Posterior cingulate gyrus (tissue), 11 donors: ENCODE measurements at regions not wholly inside any gene's neighbourhood (a gene's known extent, or its start where the extent isn't known, plus 50 kb on each side); places are given as distances from the start of the nearest gene placed in this dataset.
"Not testable (repeated sequence)": the region's sequence is repeated elsewhere in the genome, so short reads cannot be mapped to it uniquely, and the experiment has no call there.

Experiments used
- DNase-seq, 10 donors: peaks; one replicate each; pipeline versions ENCODE4 v3.0.0 to v3.0.0-alpha.2; 2020 to 2021; ENCODE audit warnings: mixed read lengths in 3 of 10
- intact Hi-C: fragments of 100-400 bp; cut with DNase I; formaldehyde crosslinking; loops from one replicate; pipeline ENCODE4 v1.15.1; 2023

DNA sequence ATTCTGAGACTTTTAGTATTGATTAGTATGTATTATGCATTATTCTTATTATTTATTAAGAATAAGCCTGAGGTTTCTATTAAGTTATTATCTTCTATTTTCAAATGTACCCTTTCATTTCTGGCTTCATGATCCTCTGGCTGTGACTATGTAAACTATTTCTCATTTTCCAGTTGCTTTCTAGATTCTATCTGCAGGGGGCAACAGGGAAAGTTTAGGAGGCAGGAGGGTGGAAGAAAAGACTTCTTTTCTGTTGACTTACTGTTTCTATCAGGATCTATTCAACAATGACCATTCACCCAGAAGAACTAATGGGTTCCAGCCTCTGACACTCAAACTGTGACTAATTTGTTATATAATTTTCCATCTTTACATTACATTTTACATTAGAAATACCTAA, 653.4 kb upstream of the FSHR start:
- no peak for DNase-seq
- intact Hi-C loops, result no loop called here

DNA sequence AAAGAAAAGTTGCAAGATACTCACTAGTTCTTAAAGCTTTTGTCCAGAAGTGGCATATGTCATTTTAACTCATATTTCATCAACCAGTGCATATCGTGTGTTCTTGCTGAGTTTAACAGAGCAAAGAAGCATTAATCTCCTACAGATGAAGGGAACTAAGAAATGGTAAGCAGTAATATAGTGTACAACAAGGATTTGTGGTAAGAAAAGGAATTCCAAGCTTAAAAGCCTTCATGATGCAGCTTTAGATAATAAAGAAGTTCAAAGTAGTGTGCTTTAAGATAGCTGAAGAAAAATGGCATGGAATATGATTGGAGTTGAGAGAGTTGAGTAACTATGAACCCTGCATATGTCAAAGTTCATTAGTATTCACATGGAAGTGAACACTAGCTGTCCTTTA, 649.8 kb upstream of the FSHR start:
- no peak for DNase-seq
- intact Hi-C loops, result no loop called here

DNA sequence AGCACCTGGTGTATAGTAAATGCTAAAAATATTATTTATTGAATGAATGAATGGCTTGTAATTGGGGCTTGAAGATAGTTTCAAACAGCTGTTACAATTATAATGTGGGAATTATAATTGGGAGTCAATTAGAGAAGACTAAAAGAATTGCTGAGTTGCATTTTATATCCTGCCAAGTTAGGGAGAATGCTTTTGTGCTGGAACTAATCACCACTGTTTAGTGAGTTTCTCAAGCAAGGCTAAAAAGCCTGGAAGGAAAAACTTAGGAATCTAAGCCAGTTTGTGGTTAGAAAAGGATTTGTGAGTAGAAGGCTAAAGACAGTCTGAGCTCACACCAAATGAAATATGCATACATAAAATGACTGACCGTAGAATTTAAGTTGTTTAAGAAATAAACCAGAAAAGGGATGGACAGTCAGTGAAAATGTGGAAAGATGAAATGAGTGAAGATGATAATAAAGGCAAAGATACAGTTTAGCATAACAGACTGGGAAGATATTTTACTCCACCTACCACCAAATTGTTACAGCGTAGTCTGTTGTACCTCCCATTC, 647.7 kb upstream of the FSHR start:
- no peak for DNase-seq
- intact Hi-C loops, result no loop called here

DNA sequence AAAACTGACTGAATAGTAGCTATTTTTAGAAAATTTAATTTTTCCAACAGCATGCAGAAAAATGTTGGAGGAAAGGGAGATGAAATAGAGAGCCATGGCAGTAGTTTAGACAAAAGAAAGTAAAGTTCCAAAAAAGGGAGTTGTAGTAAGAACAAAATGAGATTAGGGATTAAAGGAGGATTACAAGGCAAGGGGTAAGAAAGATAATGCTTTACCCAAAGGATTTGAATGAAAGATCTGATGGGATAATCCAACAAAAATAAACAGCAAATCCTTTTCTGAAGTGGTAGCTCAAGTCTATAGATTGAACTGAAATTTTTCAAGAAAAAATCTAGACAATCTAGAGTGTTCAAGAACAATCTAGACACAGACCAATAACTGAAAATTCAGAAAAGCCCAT, 644.3 kb upstream of the FSHR start:
- intact Hi-C loops, result no loop called here
- no peak for DNase-seq

DNA sequence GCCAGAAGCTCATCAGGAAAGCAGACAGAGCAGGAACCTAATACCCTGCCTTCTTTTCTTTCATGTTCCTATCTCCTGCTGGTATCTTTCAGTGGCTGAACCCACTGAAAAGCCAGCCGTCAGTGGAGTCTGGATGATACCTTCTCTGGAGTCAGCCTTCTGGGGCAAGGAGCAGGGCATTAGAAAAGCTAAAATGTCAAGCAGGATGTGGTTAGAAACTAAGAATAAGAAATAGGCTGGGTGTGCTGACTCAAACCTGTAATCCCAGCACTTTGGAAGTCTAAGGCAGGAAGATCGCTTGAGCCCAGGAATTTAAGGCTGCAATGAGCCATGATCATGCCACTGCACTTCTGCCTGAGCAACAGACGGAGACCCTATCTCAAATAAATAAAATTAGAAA, 642.0 kb upstream of the FSHR start:
- DNase-seq, result no peak
- intact Hi-C loops, result no loop called here

DNA sequence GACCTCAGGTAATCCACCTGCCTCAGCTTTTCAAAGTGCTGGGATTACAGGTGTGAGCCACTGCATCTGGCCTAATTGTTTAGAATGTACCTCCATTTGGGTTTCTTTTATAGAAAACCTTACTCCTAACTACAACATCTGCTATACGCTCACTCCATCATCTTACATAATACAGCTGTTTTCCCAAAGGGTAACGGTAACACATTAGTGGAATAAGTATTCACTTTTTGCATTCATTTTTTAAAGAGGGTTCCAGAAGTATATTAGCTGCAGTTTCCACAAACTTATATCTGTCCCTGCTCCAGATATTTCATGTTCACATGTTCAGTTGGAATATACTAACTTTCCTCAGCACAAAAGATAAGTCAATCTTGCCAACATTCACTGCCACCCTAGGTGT, 640.1 kb upstream of the FSHR start:
- intact Hi-C loops, result no loop called here
- no peak for DNase-seq

DNA sequence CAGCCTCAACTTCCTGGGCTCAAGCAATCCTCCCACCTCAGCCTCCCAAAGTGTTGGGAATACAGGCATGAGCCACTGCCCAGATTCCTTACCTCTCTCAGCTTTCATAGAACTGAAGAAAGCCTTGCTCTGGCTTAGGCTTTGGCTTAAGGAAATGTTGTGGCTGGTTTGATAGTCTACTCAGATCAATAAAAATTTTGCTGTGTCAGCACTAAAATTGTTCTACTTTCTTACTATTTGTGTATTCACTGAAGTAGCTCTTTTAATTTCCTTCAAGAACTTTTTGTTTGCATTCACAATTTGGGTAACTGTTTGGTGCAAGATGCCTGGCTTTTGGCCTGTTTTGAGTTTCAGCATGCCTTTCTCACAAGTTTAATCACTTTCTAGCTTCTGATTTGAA, 634.0 kb upstream of the FSHR start:
- DNase-seq, result no peak
- intact Hi-C loops, result no loop called here

DNA sequence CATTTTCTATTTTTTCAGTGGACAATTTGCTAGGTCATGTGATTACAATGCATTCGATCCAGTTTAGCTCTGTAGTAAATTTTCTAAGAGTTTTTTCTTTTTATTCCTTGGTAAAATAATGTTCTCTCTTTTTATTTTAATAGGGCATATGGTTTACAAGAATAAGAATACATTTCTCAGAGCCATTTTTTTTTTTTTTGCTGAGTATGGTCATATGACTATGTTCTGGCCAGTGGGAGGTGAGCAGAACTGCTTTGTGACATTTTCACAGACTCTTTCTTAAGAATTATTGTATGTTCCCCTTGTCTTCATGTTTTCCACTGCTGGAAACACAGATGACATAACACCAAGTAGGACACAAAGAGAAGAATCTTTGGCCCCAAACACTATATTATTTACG, 626.6 kb upstream of the FSHR start:
- DNase-seq, result no peak
- intact Hi-C loops, result no loop called here

DNA sequence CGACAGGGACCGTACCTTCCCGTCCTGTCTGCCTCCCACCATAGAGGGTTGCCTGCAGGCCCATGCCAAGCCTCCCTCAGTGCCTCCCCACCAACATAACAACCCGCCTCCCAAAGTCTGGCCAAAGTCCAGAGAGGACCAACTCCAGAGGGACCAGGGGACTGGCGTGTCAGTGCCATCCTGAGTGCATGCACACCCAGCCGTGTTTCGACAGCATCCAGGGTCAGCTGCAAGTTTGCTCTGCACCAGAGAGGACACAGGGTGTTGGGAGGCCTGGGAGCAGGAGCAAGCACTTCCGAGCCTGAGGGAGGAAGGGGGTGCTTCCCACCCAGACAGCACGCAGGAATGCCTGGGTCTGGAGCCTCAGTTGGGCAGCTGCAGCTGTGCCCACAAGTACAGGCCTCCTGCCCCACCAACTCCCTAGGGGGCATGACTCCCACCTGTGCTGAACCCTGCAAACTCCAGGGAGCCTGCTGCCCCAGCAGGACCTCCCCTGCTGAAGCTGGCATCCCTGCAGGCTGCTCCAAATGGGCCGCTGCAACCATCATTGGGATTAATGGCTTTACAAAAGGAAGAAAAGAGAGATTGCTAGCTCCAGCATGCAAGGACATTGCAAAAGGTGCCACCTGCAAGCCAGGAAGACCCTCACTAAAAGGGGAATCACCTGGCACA, 618.1 kb upstream of the FSHR start:
- peak in 1 of 10 donors; percentile 59 for DNase-seq
- intact Hi-C loops, result loop anchor here (5.0 kb wide), 1 partner anchor 630 kb away; no protein-coding TSS in a partner anchor

DNA sequence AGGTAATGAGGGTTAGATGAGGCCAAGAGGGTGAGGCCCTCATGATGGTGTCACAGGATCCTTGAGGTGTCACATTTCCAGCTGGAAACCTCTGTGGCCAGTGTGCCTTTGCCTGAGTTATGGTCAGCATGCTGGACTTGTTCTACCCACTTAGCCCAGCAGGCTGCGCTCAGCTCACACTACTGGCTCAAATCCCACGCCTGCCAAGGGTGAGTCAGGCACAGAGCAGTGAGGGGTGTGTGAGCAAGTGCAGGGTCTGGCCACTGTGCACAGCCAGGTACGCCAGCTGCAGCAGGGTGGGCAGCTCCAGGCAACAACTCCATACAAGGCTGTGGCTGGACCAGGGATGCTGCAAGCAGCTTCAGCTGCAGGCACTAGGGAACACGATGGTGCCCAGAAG, 616.6 kb upstream of the FSHR start:
- peak in 9 of 10 donors; percentile 18 to 90 (median 68) for DNase-seq
- intact Hi-C loops, result loop anchor here (1.0 to 5.0 kb wide), 2 partner anchors 374 to 631 kb away; no protein-coding TSS in a partner anchor

DNA sequence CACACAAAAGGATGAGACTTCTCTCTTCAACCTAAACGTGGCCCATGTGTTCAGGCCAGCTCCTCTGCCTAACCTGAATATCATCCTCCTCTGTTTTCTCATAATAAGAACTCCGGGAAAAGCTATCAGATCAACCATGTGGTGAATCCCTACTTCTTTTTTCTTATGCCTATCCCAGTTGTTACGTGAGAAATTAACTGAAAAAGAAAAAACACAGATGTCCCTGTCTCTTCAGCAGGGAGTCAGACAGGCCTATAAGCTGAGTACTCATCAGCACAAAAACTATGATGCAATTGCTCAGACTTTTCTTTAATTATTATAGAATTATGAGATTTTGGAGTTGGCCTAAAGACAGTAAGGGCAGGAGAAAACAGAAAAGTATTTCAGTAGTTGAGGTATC, 613.0 kb upstream of the FSHR start:
- DNase-seq, result no peak
- intact Hi-C loops, result no loop called here

DNA sequence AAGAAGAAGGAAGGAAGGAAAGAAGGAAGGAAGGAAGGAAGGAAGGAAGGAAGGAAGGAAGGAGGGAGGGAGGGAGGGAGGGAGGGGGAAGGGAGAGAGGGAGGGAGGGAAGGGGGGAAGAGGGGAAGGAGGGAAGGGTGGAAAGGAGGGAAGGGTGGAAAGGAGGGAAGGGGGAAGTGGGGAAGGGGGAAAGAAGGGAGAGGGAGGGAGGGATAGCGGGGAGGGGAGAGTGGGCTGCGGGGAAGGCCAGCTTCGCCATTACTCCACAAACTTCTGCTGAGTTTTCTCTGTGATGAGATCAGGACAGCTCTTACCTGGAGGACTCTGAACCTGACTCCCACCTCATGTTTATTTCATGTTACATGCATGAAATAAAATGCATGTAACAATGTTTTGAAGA, 601.5 kb upstream of the FSHR start:
- intact Hi-C loops, result no loop called here
- no peak for DNase-seq

DNA sequence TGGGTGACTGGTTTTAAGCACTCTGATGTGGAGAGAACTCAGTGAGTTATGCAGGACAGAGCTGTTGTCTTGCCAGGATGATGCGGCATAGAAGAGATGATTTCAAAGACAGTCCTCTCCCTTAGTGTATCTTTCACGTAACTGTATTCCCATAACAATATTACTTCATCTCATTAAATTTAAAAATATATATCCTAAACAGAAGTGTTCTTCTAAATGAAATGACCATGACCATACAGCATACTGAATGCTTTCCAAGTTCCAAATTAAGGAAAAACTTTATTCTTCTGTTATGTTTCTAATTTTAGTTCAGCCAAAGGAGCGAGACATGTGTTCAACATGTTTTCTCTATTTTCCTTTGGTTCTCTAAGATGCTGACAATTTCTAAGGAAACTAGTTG, 600.1 kb upstream of the FSHR start:
- intact Hi-C loops, result no loop called here
- DNase-seq, result no peak

DNA sequence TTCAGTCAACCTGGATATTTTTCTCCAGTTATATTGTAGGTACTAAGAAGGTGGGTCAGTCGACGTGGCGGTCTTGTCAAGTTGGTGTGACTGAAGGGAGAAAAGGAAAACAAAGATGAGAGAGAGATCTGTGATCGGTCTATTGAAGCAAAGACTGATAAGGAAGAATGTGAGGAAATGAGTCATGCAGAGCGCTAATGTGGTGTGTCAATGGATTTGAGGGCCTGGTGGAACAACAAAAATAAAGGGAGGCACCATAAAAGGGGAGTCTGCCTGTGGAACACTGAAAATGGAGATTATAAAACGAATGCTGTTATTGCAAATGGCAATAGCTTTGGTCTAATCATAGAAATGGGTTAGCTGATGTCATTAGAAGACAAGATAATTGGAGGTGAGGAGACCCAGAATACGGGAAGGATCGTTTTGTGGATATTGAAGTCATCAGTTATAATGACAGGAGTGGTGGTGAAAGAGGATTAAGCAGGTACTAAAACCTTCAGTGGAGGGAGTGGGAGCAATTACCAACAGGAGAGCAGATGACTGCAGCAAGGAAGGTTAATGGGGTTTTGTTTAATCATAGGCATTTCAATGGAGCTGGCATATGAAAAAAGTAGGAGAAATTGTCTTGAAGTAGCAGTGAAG, 599.1 kb upstream of the FSHR start:
- intact Hi-C loops, result no loop called here
- DNase-seq, result no peak

DNA sequence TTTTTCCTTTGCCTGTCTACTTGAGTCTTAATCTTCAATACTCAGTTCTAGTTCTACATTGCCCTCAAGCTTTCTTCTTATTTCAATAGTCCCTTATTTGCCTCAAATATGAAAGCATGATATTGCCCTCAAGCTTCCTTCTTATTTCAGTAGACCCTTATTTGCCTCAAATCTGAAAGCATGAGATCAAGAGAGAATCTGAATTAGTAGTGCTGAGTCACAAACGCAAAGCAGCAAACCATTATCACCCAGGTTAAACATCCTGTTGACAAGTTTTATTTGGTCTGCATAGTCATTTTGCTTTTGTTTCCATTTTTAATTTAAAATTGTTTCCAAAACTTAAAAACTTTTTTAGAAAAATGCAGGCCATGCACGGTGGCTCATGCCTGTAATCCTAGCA, 583.3 kb upstream of the FSHR start:
- DNase-seq, result no peak

DNA sequence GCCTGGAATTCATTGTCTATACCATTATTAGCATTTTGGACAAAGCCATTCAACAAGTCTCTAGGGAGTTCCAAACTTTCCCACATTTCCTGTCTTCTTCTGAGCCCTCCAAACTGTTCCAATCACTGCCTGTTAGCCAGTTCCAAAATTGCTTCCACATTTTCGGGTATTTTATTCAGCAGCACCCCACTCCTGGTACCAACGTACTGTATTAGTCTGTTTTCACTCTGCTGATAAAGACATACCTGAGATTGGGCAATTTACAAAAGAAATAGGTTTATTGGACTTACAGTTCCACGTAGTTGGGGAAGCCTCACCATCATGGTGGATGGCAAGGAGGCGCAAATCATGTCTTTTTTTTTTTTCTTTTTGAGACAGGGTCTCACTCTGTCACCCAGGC, 578.6 kb upstream of the FSHR start:
- DNase-seq, intact Hi-C loops: not testable (repeated sequence)

More for the DNA sequence above, 583.3 kb upstream of the FSHR start:
- intact Hi-C loops, result no loop called here

DNA sequence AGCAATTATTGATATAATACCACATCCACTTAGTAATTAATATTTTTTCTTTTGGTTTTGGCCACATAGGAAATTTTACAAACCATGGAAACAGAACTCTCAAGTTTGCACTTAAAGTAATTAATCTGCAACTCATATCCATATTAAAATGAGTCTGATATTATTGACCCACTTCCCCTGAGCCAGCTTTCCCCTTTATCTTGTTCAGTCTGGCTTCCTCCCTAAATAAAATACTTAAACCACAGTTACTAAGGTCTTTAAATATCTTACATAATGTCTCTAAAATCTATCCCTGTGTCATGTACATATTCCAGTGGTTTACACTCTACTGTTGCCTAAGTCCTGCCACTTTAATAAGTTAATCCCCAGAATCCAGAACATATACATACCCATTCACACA, 564.9 kb upstream of the FSHR start:
- intact Hi-C loops, result no loop called here

DNA sequence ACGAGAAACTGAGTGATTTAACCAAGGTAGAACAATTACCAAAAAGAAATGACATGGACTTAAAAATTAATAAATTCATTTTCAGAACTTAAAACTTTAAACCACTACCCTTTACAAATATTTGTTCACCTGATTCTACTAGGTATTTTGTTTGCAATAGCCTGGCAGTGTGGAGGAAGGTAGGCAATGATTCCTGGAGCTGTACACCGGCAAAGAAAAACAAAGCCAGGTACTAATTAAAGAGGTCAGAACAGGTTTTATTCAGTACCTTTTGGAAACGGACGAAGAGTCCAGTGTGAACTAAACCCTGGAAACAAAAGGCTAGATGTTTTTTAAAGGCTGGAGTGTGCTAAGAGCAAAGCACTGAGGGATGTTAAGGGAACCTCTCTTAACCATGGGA, 561.3 kb upstream of the FSHR start:
- intact Hi-C loops, result no loop called here
- DNase-seq, result no peak

More for the DNA sequence above, 564.9 kb upstream of the FSHR start:
- no peak for DNase-seq

DNA sequence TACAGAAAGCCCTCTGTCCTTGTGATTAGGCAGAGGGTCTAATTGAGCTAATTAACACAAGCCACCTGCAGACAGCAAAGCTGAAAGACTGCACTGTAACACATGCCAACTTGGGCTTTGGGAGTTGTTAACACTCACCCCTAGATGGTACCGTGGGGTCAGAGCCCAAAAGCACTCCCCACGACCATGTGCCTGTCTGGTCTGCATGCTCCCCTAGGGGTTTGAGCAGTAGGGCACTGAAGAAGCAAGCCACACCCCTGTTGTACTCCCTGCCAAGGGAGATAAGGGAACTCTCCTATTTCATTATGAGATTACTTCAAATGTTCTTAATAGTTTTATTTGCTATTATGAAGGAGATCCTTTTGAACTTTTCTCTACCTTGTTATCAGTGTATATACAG, 560.1 kb upstream of the FSHR start:
- intact Hi-C loops, result no loop called here
- no peak for DNase-seq

DNA sequence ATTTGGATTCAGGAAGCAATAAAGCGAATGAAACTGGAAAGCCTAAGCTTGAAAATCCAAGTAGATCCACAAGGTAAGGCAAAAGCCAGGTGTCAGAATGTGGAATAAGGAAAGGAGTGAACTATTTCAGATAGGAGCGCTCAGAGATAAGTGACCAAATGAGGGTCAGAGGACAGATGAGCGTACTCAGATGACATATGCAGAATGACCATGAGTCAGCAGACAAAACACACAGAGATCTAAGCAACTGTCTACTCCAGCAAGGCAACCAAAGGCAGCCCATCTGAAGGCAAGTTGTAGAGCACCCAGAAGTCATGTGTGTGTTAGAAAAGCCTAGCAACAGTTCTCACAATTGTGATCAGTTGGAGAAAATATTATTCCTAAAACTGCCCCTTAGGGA, 548.4 kb upstream of the FSHR start:
- intact Hi-C loops, result no loop called here
- no peak for DNase-seq

DNA sequence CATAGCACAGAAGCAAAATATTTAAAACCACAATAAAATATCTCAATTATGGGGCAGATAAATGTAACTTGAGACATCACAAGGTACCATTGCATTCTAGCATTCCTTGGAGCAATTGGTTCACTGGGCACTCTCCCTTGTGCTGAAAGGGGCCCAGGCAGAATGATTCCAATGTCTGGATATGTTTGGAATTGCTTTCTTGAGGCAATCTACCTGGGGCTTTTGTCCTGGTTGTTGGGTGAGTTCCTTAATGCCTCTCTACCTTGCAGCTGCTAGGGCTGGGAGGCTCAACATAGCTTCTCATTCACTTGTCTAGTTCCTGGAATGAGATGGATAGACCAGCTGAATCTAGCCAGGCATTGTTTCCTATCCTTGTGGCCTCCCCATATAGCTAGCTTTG, 539.6 kb upstream of the FSHR start:
- DNase-seq, result no peak
- intact Hi-C loops, result no loop called here

DNA sequence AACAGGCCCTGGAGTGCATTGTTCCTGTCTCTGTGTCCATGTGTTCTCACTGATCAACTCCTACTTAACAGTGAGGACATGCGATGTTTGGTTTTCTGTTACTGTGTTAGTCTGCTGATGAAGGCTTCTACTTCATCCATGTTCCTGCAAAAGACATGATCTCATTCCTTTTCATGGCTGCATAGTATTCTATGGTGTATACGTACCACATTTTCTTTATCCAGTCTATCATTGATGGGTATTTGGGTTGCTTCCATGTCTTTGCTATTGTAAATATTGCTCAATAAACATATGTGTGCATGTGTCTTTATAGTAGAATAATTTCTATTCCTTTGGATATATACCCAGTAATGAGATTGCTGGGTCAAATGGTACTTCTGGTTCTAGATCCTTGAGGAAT, 537.7 kb upstream of the FSHR start:
- intact Hi-C loops, result not testable (repeated sequence)
- DNase-seq, result peak in 1 of 10 donors; percentile 36
